ENCODE measurements at regions not wholly inside any gene's neighbourhood (a gene's known extent, or its start where the extent isn't known, plus 50 kb on each side); places are given as distances from the start of the nearest gene placed in this dataset.

- H3K4me1 ChIP-seq: peaks cover 4 to 7% of the 10 kb centered on the region in 2 donors
- DNase-seq (no peak), ATAC-seq (no peak)
- in situ Hi-C loops (cut with MboI; ENCODE audit: low sequenced_read_pairs in 4 of 4): no loop called here
- intact Hi-C loops (cut with DNase I; ENCODE audit: low total_unique reads): no loop called here
- no peaks in the 10 kb centered on the region for H3K27me3 ChIP-seq
- H3K9me3 ChIP-seq: no peaks in the 10 kb centered on the region
- no peak overlapping the region for H3K4me3 ChIP-seq
- no peaks in the 10 kb centered on the region for H3K36me3 ChIP-seq
- TF ChIP-seq, protein P1, sequence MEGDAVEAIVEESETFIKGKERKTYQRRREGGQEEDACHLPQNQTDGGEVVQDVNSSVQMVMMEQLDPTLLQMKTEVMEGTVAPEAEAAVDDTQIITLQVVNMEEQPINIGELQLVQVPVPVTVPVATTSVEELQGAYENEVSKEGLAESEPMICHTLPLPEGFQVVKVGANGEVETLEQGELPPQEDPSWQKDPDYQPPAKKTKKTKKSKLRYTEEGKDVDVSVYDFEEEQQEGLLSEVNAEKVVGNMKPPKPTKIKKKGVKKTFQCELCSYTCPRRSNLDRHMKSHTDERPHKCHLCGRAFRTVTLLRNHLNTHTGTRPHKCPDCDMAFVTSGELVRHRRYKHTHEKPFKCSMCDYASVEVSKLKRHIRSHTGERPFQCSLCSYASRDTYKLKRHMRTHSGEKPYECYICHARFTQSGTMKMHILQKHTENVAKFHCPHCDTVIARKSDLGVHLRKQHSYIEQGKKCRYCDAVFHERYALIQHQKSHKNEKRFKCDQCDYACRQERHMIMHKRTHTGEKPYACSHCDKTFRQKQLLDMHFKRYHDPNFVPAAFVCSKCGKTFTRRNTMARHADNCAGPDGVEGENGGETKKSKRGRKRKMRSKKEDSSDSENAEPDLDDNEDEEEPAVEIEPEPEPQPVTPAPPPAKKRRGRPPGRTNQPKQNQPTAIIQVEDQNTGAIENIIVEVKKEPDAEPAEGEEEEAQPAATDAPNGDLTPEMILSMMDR (IDR thresholded peaks at IDR 0.05 in 4 of 5, conservative IDR thresholded peaks at IDR 0.05 in 1 of 5): no peak
- TF ChIP-seq POLR2A (IDR thresholded peaks at IDR 0.05): no peak
- H3K27ac ChIP-seq: no peak overlapping the region
These were observed 147.3 kb downstream of the INHBB start for GRCh38 chr2:120493231-120493630.

- Histone ChIP-seq H3K27ac (no peak overlapping the region), H3K4me3 (no peak overlapping the region), H3K4me1 (peaks cover 5 to 7% of the 10 kb centered on the region in 2 donors), H3K36me3 (no peaks in the 10 kb centered on the region), H3K27me3 (no peaks in the 10 kb centered on the region), H3K9me3 (no peaks in the 10 kb centered on the region)
- TF ChIP-seq, protein P1 (IDR thresholded peaks at IDR 0.05 in 4 of 5, conservative IDR thresholded peaks at IDR 0.05 in 1 of 5): no peak
- no peak for TF ChIP-seq POLR2A (IDR thresholded peaks at IDR 0.05)
- ATAC-seq (no peak), DNase-seq (no peak)
- in situ Hi-C loops (cut with MboI; ENCODE audit: low sequenced_read_pairs in 4 of 4): no loop called here
- intact Hi-C loops (cut with DNase I; ENCODE audit: low total_unique reads): no loop called here
These were observed 148.5 kb downstream of the INHBB start for GRCh38 chr2:120494446-120494845.

- TF ChIP-seq, protein P1 (IDR thresholded peaks at IDR 0.05 in 4 of 5, conservative IDR thresholded peaks at IDR 0.05 in 1 of 5): no peak
- TF ChIP-seq POLR2A (IDR thresholded peaks at IDR 0.05): no peak
- Histone ChIP-seq H3K9me3 (no peaks in the 10 kb centered on the region), H3K4me3 (no peak overlapping the region), H3K27ac (no peak overlapping the region), H3K4me1 (peaks cover 5 to 7% of the 10 kb centered on the region in 2 donors), H3K36me3 (no peaks in the 10 kb centered on the region), H3K27me3 (no peaks in the 10 kb centered on the region)
- ATAC-seq (no peak), DNase-seq (no peak)
- in situ Hi-C loops (cut with MboI; ENCODE audit: low sequenced_read_pairs in 4 of 4) (no loop called here), intact Hi-C loops (cut with DNase I; ENCODE audit: low total_unique reads) (no loop called here)
These were observed 149.7 kb downstream of the INHBB start for GRCh38 chr2:120495586-120495985.

GRCh38 chr2:120496235-120496634, 150.3 kb downstream of the INHBB start:
- Histone ChIP-seq H3K9me3 (no peaks in the 10 kb centered on the region), H3K27ac (no peak overlapping the region), H3K36me3 (no peaks in the 10 kb centered on the region), H3K4me3 (no peak overlapping the region), H3K4me1 (peaks cover 5 to 7% of the 10 kb centered on the region in 2 donors), H3K27me3 (no peaks in the 10 kb centered on the region)
- TF ChIP-seq, protein P1 (IDR thresholded peaks at IDR 0.05 in 4 of 5, conservative IDR thresholded peaks at IDR 0.05 in 1 of 5): no peak
- TF ChIP-seq POLR2A (IDR thresholded peaks at IDR 0.05): no peak
- no peak for ATAC-seq
- intact Hi-C loops (cut with DNase I; ENCODE audit: low total_unique reads) (no loop called here), in situ Hi-C loops (cut with MboI; ENCODE audit: low sequenced_read_pairs in 4 of 4) (no loop called here)
- DNase-seq: no peak

DNA sequence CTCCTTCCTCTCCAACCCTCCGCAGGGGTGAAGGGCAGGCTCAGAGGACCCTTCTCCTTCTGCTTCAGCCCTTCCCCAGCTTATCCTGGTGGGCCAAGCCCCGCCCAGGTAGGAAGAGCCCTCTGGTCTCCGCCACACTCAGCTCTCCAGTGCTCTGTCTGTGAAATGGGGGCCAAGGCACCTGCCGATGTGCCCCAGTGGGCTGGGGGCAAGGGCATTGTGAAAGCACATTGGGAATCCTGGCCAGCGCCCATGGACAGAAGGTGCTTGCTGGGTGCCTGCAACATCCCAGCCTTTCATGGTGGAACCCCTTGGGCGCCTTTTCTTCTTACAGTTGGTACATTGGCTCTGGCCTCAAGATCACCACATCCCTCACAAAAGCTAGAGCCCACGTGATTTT, 150.8 kb downstream of the INHBB start:
- no peak overlapping the region for H3K27ac ChIP-seq
- no peak for ATAC-seq
- H3K9me3 ChIP-seq: no peaks in the 10 kb centered on the region
- DNase-seq: no peak
- no peaks in the 10 kb centered on the region for H3K27me3 ChIP-seq
- intact Hi-C loops (cut with DNase I; ENCODE audit: low total_unique reads) (no loop called here), in situ Hi-C loops (cut with MboI; ENCODE audit: low sequenced_read_pairs in 4 of 4) (no loop called here)
- peaks cover 5 to 7% of the 10 kb centered on the region in 2 donors for H3K4me1 ChIP-seq
- H3K36me3 ChIP-seq: no peaks in the 10 kb centered on the region
- no peak for TF ChIP-seq POLR2A (IDR thresholded peaks at IDR 0.05)
- TF ChIP-seq, protein P1 (IDR thresholded peaks at IDR 0.05 in 4 of 5, conservative IDR thresholded peaks at IDR 0.05 in 1 of 5): no peak
- H3K4me3 ChIP-seq: no peak overlapping the region
